H1 (cell line): ENCODE measurements at regions not wholly inside any gene's neighbourhood (a gene's known extent, or its start where the extent isn't known, plus 50 kb on each side); places are given as distances from the start of the nearest gene placed in this dataset.

Source experiments
- CTCF ChIA-PET: fragments of 300-600 bp; sonication (Branson Sonifier 250); formaldehyde crosslinking; loops from one replicate; lab custom pipeline; 2021; ENCODE audit not compliant: partially characterized antibody; lab: Charles Lee
- POLR2A ChIA-PET: fragments of 300-600 bp; sonication (Branson Sonifier 250); formaldehyde crosslinking; loops from one replicate; lab custom pipeline; 2021; ENCODE audit warnings: inconsistent platforms; ENCODE audit not compliant: partially characterized antibody; lab: Charles Lee
- DNase-seq, 2 experiments: peaks; one replicate each; pipeline versions ENCODE4 v3.0.0 to v3.0.0-alpha.2; 2010 to 2022; ENCODE audit warnings: low spot score in 2 of 2, low read depth in 1 of 2, mixed read lengths in 1 of 2
- FAIRE-seq: peaks from 2 replicates; lab custom pipeline; 2011; peaks lifted over from hg19 to GRCh38; lab: Jason Lieb, UNC
- H2AFZ ChIP-seq: 2 replicates; pipeline ENCODE4 v1.8.1; 2012; ENCODE audit warnings: low read length, inconsistent platforms
- H2AK5ac ChIP-seq: 2 replicates; pipeline ENCODE4 v1.6.1; 2013; ENCODE audit warnings: low read depth, low read length
- H2BK120ac ChIP-seq: replicated peaks from 2 replicates; pipeline ENCODE3; 2013; ENCODE audit warnings: low read depth, low read length, inconsistent platforms
- H2BK12ac ChIP-seq: 2 replicates; pipeline ENCODE4 v1.6.1; 2013; ENCODE audit warnings: low read depth, low read length
- H2BK15ac ChIP-seq: 2 replicates; pipeline ENCODE4 v1.6.1; 2013; ENCODE audit warnings: low read length
- H2BK20ac ChIP-seq: 2 replicates; pipeline ENCODE4 v1.6.1; 2013; ENCODE audit warnings: low read length
- H2BK5ac ChIP-seq: 2 replicates; pipeline ENCODE4 v1.6.1; 2013; ENCODE audit warnings: low read depth, low read length
- H3K14ac ChIP-seq: 2 replicates; pipeline ENCODE4 v1.6.1; 2013; ENCODE audit warnings: inconsistent platforms; ENCODE audit not compliant: insufficient read length
- H3K18ac ChIP-seq: 2 replicates; pipeline ENCODE4 v1.6.1; 2013; ENCODE audit warnings: low read length; ENCODE audit errors: extremely low read depth
- H3K23ac ChIP-seq: 2 replicates; pipeline ENCODE4 v1.6.1; 2013; ENCODE audit warnings: inconsistent platforms; ENCODE audit not compliant: insufficient read length
- H3K23me2 ChIP-seq: 2 replicates; pipeline ENCODE4 v1.6.1; 2013; ENCODE audit warnings: low read depth, low read length
- H3K27ac ChIP-seq: 2 replicates; pipeline ENCODE4 v1.6.1; 2011; ENCODE audit warnings: low read depth, low read length, inconsistent platforms
- H3K27me3 ChIP-seq, 4 experiments: replicated peaks in 1 of 4; 1 replicate in 1 of 4; 2 replicates in 3 of 4; pipeline versions ENCODE4 v1.6.1 to v1.8.1; 2011 to 2013; ENCODE audit warnings: low read length in 3 of 4, mild to moderate bottlenecking in 3 of 4, inconsistent platforms in 2 of 4, mixed read lengths in 2 of 4, moderate library complexity in 1 of 4; ENCODE audit not compliant: control insufficient read depth in 3 of 4, insufficient read depth in 3 of 4; ENCODE audit errors: extremely low read depth in 1 of 4
- H3K36me3 ChIP-seq, 4 experiments: 2 replicates each; pipeline versions ENCODE4 v1.6.1 to v1.8.1; 2011 to 2013; ENCODE audit warnings: mild to moderate bottlenecking in 4 of 4, low read length in 3 of 4, moderate library complexity in 2 of 4, control low read depth in 1 of 4, inconsistent platforms in 1 of 4; ENCODE audit not compliant: insufficient read depth in 4 of 4, control insufficient read depth in 2 of 4
- H3K4ac ChIP-seq: replicated peaks from 2 replicates; pipeline ENCODE3; 2013; ENCODE audit warnings: low read length, low read depth, mixed read lengths, inconsistent platforms; ENCODE audit not compliant: insufficient read length
- H3K4me1 ChIP-seq, 4 experiments: replicated peaks in 1 of 4; 1 replicate in 1 of 4; 2 replicates in 3 of 4; pipeline versions ENCODE4 v1.6.1 to v1.8.1; 2011 to 2013; ENCODE audit warnings: low read length in 3 of 4, inconsistent platforms in 2 of 4, mixed read lengths in 1 of 4; ENCODE audit not compliant: insufficient read depth in 4 of 4, control insufficient read depth in 3 of 4
- H3K4me2 ChIP-seq, 2 experiments: 2 replicates each; pipeline versions ENCODE4 v1.6.1 to v1.8.1; 2011 to 2013; ENCODE audit warnings: low read depth in 2 of 2, low read length in 2 of 2, control low read depth in 1 of 2, inconsistent platforms in 1 of 2, mild to moderate bottlenecking in 1 of 2; ENCODE audit not compliant: insufficient read depth in 1 of 2
- H3K4me3 ChIP-seq, 4 experiments: fragments of 200-600, 300-600 bp in 1 of 4; sonication (generic), shearing (Covaris generic), sonication (Bioruptor Twin) in 1 of 4; 2 replicates each; pipeline versions ENCODE4 v1.5.1 to v1.8.1; 2011 to 2016; ENCODE audit warnings: low read length in 4 of 4, low read depth in 3 of 4, control low read depth in 2 of 4, inconsistent platforms in 2 of 4, mild to moderate bottlenecking in 2 of 4, mixed read lengths in 1 of 4, moderate library complexity in 1 of 4; ENCODE audit not compliant: insufficient read depth in 2 of 4; ENCODE audit errors: extremely low read depth in 1 of 4
- H3K56ac ChIP-seq: replicated peaks from 2 replicates; pipeline ENCODE3; 2013; ENCODE audit warnings: low read depth, mild to moderate bottlenecking, mixed read lengths, low read length, inconsistent platforms; ENCODE audit not compliant: insufficient read length
- H3K79me1 ChIP-seq: 2 replicates; pipeline ENCODE4 v1.6.1; 2013; ENCODE audit warnings: low read depth, low read length, control low read depth
- H3K79me2 ChIP-seq, 2 experiments: 2 replicates each; pipeline versions ENCODE4 v1.6.1 to v1.8.1; 2012 to 2013; ENCODE audit warnings: low read length in 2 of 2, mild to moderate bottlenecking in 2 of 2, inconsistent platforms in 1 of 2; ENCODE audit not compliant: insufficient read depth in 2 of 2, control insufficient read depth in 1 of 2
- H3K9ac ChIP-seq, 4 experiments: replicated peaks in 1 of 4; 1 replicate in 1 of 4; 2 replicates in 3 of 4; pipeline versions ENCODE4 v1.6.1 to v1.8.1; 2011 to 2013; ENCODE audit warnings: low read depth in 3 of 4, low read length in 3 of 4, control low read depth in 2 of 4, mild to moderate bottlenecking in 2 of 4, moderate library complexity in 2 of 4, inconsistent platforms in 1 of 4; ENCODE audit errors: extremely low read depth in 1 of 4
- H3K9me3 ChIP-seq, 2 experiments: 2 replicates each; pipeline versions ENCODE4 v1.6.1 to v1.8.1; 2012 to 2013; ENCODE audit warnings: mild to moderate bottlenecking in 2 of 2, moderate library complexity in 2 of 2, control low read depth in 1 of 2, inconsistent platforms in 1 of 2, low read depth in 1 of 2, low read length in 1 of 2, mixed read lengths in 1 of 2; ENCODE audit not compliant: insufficient read depth in 2 of 2
- H4K20me1 ChIP-seq, 2 experiments: replicated peaks in 1 of 2; 2 replicates each; pipeline versions ENCODE3 to v1.8.1; 2011 to 2013; ENCODE audit warnings: inconsistent platforms in 2 of 2, low read length in 2 of 2, mild to moderate bottlenecking in 1 of 2; ENCODE audit not compliant: insufficient read depth in 2 of 2, control insufficient read depth in 1 of 2
- H4K5ac ChIP-seq: 2 replicates; pipeline ENCODE4 v1.6.1; 2013; ENCODE audit warnings: low read length, low read depth, mixed read lengths, inconsistent platforms; ENCODE audit not compliant: insufficient read length
- H4K8ac ChIP-seq: 2 replicates; pipeline ENCODE4 v1.8.0; 2013; ENCODE audit warnings: mild to moderate bottlenecking, moderate library complexity, low read length, inconsistent platforms; ENCODE audit not compliant: insufficient read depth; ENCODE audit errors: extremely low read depth
- H4K91ac ChIP-seq: replicated peaks from 2 replicates; pipeline ENCODE3; 2013; ENCODE audit warnings: low read length, mixed read lengths, inconsistent platforms; ENCODE audit not compliant: insufficient read length
- POU5F1 ChIP-seq: IDR thresholded peaks from 2 replicates; pipeline ENCODE4 v1.6.1; 2011; ENCODE audit warnings: low read depth, mild to moderate bottlenecking, low read length, moderate library complexity
- RBBP5 ChIP-seq: IDR thresholded peaks from 2 replicates; pipeline ENCODE4 v1.7.1; 2012; ENCODE audit warnings: low read depth, mild to moderate bottlenecking, inconsistent platforms, low read length, moderate library complexity, borderline replicate concordance
- RFX5 ChIP-seq: IDR thresholded peaks from 2 replicates; pipeline ENCODE4 v1.6.1; 2011; ENCODE audit warnings: low read depth, low read length, improper control_type of control experiment, borderline replicate concordance
- SIN3A ChIP-seq, 2 experiments: IDR thresholded peaks in 1 of 2; conservative IDR thresholded peaks in 1 of 2; 2 replicates each; pipeline ENCODE4 v1.6.1; 2011 to 2012; ENCODE audit warnings: low read length in 2 of 2, improper control_type of control experiment in 1 of 2, low read depth in 1 of 2, mild to moderate bottlenecking in 1 of 2
- SP1 ChIP-seq: IDR thresholded peaks from 2 replicates; pipeline ENCODE4 v1.6.1; 2011; ENCODE audit warnings: low read depth, low read length
- SUZ12 ChIP-seq: fragments of 200-600 bp; sonication (generic); IDR thresholded peaks from 2 replicates; pipeline ENCODE4 v1.6.1; 2012; ENCODE audit warnings: mild to moderate bottlenecking, inconsistent platforms, low read length, moderate library complexity, mixed read lengths
- TAF7 ChIP-seq: optimal IDR thresholded peaks from 2 replicates; pipeline ENCODE3; 2011; ENCODE audit warnings: low read depth, mild to moderate bottlenecking, inconsistent platforms, low read length, moderate library complexity, borderline replicate concordance
- TCF12 ChIP-seq: IDR thresholded peaks from 2 replicates; pipeline ENCODE4 v1.6.1; 2011; ENCODE audit warnings: low read depth, mild to moderate bottlenecking, low read length
- WGBS, 2 experiments: shearing (Covaris generic) in 1 of 2; methylation state at CpG; one replicate each; pipeline versions ENCODE4 v1.1.6 to v1.1.7; 2013 to 2015; ENCODE audit warnings: low lambda C conversion rate in 2 of 2, mixed read lengths in 2 of 2, inconsistent platforms in 1 of 2, low coverage in 1 of 2, missing lambda C conversion rate in 1 of 2; ENCODE audit not compliant: insufficient replicate concordance in 2 of 2, insufficient coverage in 1 of 2, insufficient read length in 1 of 2; ENCODE audit errors: extremely low coverage in 1 of 2, missing lambda C conversion rate in 1 of 2; 5-methylcytosine and 5-hydroxymethylcytosine counted together
- TF ChIP-seq, protein P1 (sequence below): IDR thresholded peaks from 2 replicates; pipeline ENCODE4 v1.6.1; 2011; ENCODE audit warnings: low read length, improper control_type of control experiment
- TF ChIP-seq, protein P2 (sequence below): IDR thresholded peaks from 2 replicates; pipeline ENCODE4 v1.6.1; 2012; ENCODE audit warnings: inconsistent platforms

DNA sequence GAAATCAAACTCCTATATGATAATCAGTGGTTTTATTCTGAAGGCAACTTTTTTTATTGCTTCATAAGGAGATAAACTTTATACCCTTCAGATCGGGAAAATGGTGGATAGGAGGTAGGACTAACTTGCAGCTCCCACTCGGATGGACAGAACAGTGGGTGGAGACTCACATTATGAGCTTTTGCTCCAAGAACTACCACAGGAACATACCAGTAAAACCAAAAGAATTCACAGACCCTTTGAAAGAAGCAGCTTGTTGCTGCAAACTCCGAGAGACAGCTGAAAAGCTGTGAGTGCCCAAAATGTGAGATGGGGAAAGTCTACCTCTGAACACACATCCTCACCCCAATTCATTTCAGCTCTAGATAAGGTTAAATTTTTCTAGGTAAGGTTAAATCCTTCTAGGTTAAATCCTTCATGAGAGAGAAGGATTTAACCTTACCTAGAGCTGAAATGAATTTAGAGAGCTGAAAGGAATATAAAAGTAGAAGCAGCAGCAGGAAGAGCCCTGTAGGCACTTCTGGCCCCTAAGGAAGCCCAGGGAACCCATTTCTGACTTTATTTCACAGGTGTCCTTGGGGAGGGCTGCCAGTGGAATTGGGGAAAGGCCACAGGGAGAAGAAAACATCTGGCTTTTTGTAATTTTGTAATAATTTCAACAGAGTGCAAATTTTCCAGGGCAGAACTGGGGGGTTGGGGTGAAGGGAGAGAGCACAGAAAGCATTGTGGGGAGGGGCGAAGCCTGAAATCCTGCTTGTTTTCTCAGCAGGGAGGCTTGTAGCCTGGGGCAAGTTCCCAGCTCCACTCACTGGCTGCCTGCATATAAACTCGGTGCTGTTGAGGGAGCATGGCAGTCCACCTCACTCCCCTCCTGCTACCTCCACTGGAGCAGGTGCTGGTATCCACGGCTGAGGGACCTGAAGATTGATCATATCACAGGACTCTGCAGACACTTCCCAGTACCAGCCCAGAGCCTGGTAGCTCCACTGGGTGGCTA is 65.9 kb upstream of the HCRTR2 start:
- H3K4me1 ChIP-seq: peaks cover 0 to 3% (median 2%) of the 10 kb centered on the region in 4 experiments; a peak in 2 of 7 replicates
- H3K79me1 ChIP-seq: no peaks in the 10 kb centered on the region
- H3K18ac ChIP-seq: no peak overlapping the region
- no peak overlapping the region for H3K14ac ChIP-seq
- no peak overlapping the region for H3K4me3 ChIP-seq
- H2BK12ac ChIP-seq: no peak overlapping the region
- ChIA-PET POLR2A (no interaction called here), CTCF (interaction anchor here (0.6 to 1.2 kb wide), 4 partner anchors 60 to 655 kb away, joined by 3 to 4 read pairs (median 3); no protein-coding TSS in a partner anchor)
- no peak overlapping the region for H3K27ac ChIP-seq
- H4K5ac ChIP-seq: no peak overlapping the region
- H3K36me3 ChIP-seq: no peaks in the 10 kb centered on the region
- H3K27me3 ChIP-seq: no peaks in the 10 kb centered on the region
- H2BK15ac ChIP-seq: no peak overlapping the region
- H3K9ac ChIP-seq: no peak overlapping the region
- H3K4me2 ChIP-seq: no peak overlapping the region
- H3K9me3 ChIP-seq: no peaks in the 10 kb centered on the region
- H3K4ac ChIP-seq: no peak overlapping the region
- H3K79me2 ChIP-seq: no peaks in the 10 kb centered on the region
- TF ChIP-seq SIN3A (conservative IDR thresholded peaks at IDR 0.05 in 1 of 2, IDR thresholded peaks at IDR 0.05 in 1 of 2; ENCODE audit: low read depth in 1 of 2, low read length in 2 of 2): no peak
- no peak for TF ChIP-seq TAF7
- no peak for TF ChIP-seq TCF12
- no peak for TF ChIP-seq RFX5
- TF ChIP-seq, protein P1, sequence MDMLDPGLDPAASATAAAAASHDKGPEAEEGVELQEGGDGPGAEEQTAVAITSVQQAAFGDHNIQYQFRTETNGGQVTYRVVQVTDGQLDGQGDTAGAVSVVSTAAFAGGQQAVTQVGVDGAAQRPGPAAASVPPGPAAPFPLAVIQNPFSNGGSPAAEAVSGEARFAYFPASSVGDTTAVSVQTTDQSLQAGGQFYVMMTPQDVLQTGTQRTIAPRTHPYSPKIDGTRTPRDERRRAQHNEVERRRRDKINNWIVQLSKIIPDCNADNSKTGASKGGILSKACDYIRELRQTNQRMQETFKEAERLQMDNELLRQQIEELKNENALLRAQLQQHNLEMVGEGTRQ: no peak
- TF ChIP-seq POU5F1: no peak
- TF ChIP-seq, protein P2, sequence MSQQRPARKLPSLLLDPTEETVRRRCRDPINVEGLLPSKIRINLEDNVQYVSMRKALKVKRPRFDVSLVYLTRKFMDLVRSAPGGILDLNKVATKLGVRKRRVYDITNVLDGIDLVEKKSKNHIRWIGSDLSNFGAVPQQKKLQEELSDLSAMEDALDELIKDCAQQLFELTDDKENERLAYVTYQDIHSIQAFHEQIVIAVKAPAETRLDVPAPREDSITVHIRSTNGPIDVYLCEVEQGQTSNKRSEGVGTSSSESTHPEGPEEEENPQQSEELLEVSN: no peak
- no peak for TF ChIP-seq SUZ12
- no peak for TF ChIP-seq RBBP5
- TF ChIP-seq SP1: no peak
- FAIRE-seq (no peak), DNase-seq (peak; percentile 13 to 48)
- no peaks in the 10 kb centered on the region for H4K20me1 ChIP-seq
- no peak overlapping the region for H2BK20ac ChIP-seq
- H2BK5ac ChIP-seq: no peak overlapping the region
- H2AK5ac ChIP-seq: no peak overlapping the region
- peak overlapping the region; percentile 84; the same call in 1 of the 2 replicates for H2AFZ ChIP-seq
- H3K23ac ChIP-seq: no peak overlapping the region
- no peak overlapping the region for H4K91ac ChIP-seq
- H4K8ac ChIP-seq: no peak overlapping the region
- 0 out of 2 replicates have a peak, but pooled peaks cover 1% of the 10 kb centered on the region for H3K23me2 ChIP-seq
- H2BK120ac ChIP-seq: no peak overlapping the region
- no peak overlapping the region for H3K56ac ChIP-seq
- WGBS, 2 experiments: 72% methylated on average over 6 of the region's 6 CpGs; no CpG with 5 or more reads in 1 of the 2 experiments
